RWPE2 (cell line): ENCODE measurements at regions not wholly inside any gene's neighbourhood (a gene's known extent, or its start where the extent isn't known, plus 50 kb on each side); places are given as distances from the start of the nearest gene placed in this dataset.

Experiments
- ATAC-seq: fragments of 200-7000 bp; cut with Tn5 transposase; 3 replicates; pipeline ENCODE4 v1.9.1; 2021; ENCODE audit warnings: low read depth
- DNase-seq: peaks from one replicate; pipeline ENCODE4 v3.0.0-alpha.2; 2020; ENCODE audit warnings: low spot score
- H3K27ac ChIP-seq: fragments of 450-650 bp; 2 replicates; pipeline ENCODE4 v1.5.1; 2017; ENCODE audit warnings: mild to moderate bottlenecking; ENCODE audit not compliant: poor library complexity, severe bottlenecking
- H3K27me3 ChIP-seq: fragments of 250-450 bp; sonication (Bioruptor Pico); 2 replicates; pipeline ENCODE4 v1.5.1; 2021; ENCODE audit warnings: mild to moderate bottlenecking, moderate library complexity; ENCODE audit not compliant: insufficient read depth, poor library complexity, severe bottlenecking
- H3K36me3 ChIP-seq: fragments of 250-450 bp; sonication (Bioruptor Pico); 2 replicates; pipeline ENCODE4 v1.5.1; 2020; ENCODE audit warnings: low read depth, mild to moderate bottlenecking, moderate library complexity
- H3K4me1 ChIP-seq: fragments of 250-450 bp; sonication (Bioruptor Pico); 2 replicates; pipeline ENCODE4 v1.5.1; 2021; ENCODE audit warnings: mild to moderate bottlenecking, moderate library complexity; ENCODE audit not compliant: insufficient read depth, poor library complexity, severe bottlenecking
- H3K4me3 ChIP-seq: fragments of 250-450 bp; sonication (Bioruptor Pico); 2 replicates; pipeline ENCODE4 v1.5.1; 2021; ENCODE audit warnings: mild to moderate bottlenecking, moderate library complexity; ENCODE audit not compliant: severe bottlenecking
- H3K9me3 ChIP-seq: fragments of 250-450 bp; sonication (Bioruptor Pico); 2 replicates; pipeline ENCODE4 v1.5.1; 2021; ENCODE audit warnings: mild to moderate bottlenecking, moderate library complexity; ENCODE audit not compliant: severe bottlenecking
- CTCF ChIP-seq: fragments of 450-650 bp; IDR thresholded peaks from one replicate; pipeline ENCODE4 v1.5.1; 2017; ENCODE audit warnings: mild to moderate bottlenecking, moderate library complexity; ENCODE audit not compliant: poor library complexity, severe bottlenecking

GRCh38 chr4:10180603-10180926, 64.0 kb upstream of the WDR1 start:
- H3K27me3 ChIP-seq: no peaks in the 10 kb centered on the region
- no peak overlapping the region for H3K4me3 ChIP-seq
- H3K9me3 ChIP-seq: no peaks in the 10 kb centered on the region
- no peaks in the 10 kb centered on the region for H3K36me3 ChIP-seq
- ATAC-seq: no peak
- H3K27ac ChIP-seq: no peak overlapping the region
- no peak for DNase-seq
- H3K4me1 ChIP-seq: peaks cover 7% of the 10 kb centered on the region
- TF ChIP-seq CTCF: no peak

- no peak for ATAC-seq
- no peak for DNase-seq
- TF ChIP-seq CTCF: no peak
- H3K36me3 ChIP-seq: no peaks in the 10 kb centered on the region
- no peak overlapping the region for H3K4me3 ChIP-seq
- H3K27ac ChIP-seq: no peak overlapping the region
- H3K4me1 ChIP-seq: peaks cover 7% of the 10 kb centered on the region
- no peaks in the 10 kb centered on the region for H3K9me3 ChIP-seq
- H3K27me3 ChIP-seq: no peaks in the 10 kb centered on the region
Observed at GRCh38 chr4:10179957-10180602, 63.5 kb upstream of the WDR1 start.

GRCh38 chr4:10178763-10179162, 62.2 kb upstream of the WDR1 start:
- H3K36me3 ChIP-seq: no peaks in the 10 kb centered on the region

DNA sequence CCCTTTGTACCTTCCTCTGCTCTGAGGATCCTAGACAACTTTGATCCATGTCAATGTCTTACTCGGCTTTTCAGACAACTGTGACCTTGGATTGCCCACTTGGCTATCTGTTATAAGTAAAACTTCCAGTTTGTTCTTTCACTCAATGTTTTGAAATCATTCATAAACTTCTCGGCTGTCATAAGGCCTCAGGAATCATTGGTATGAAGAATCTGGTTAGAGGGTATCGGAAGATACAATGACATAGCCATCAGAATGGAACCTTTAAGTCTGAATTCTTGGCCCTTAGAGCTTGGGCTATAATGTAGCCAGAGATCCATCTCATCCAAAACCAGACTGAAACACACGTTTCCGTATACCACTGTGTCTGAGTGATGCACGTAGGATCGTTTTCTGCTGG, 59.0 kb upstream of the WDR1 start:
- no peaks in the 10 kb centered on the region for H3K36me3 ChIP-seq
- no peak for TF ChIP-seq CTCF
- no peaks in the 10 kb centered on the region for H3K27me3 ChIP-seq
- no peaks in the 10 kb centered on the region for H3K9me3 ChIP-seq
- no peak overlapping the region for H3K27ac ChIP-seq
- H3K4me3 ChIP-seq: no peak overlapping the region
- ATAC-seq (no peak), DNase-seq (no peak)
- no peaks in the 10 kb centered on the region for H3K4me1 ChIP-seq

More at GRCh38 chr4:10178763-10179162, 62.2 kb upstream of the WDR1 start:
- no peak for TF ChIP-seq CTCF
- Histone ChIP-seq H3K4me3 (no peak overlapping the region), H3K27ac (no peak overlapping the region), H3K4me1 (peaks cover 7% of the 10 kb centered on the region), H3K27me3 (no peaks in the 10 kb centered on the region), H3K9me3 (no peaks in the 10 kb centered on the region)
- DNase-seq (no peak), ATAC-seq (no peak)
